ENCODE measurements at regions not wholly inside any gene's neighbourhood (a gene's known extent, or its start where the extent isn't known, plus 50 kb on each side); places are given as distances from the start of the nearest gene placed in this dataset.

DNA sequence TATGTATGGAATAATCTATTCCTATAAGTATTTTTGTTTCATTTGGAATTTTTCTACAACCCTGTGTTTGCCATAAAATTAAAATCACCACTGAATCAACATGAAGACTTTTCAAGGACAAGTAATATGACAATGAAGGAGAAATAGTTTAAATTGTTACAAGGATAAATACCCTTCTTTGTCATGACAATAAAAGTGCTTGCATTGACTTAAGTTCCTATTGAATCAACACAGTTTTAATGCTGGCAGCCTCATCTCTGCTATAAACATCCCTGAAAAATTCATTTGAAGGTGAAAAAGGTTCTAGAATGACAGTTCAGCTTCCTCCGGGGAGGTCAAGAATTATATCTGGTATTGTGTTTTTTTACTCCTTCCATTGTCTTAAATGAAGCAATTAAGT, 1105.1 kb upstream of the CDH9 start:
- Histone ChIP-seq H3K9me3 (no peaks in the 10 kb centered on the region), H3K27ac (no peak overlapping the region), H3K4me3 (no peak overlapping the region), H3K4me1 (ENCODE audit: control insufficient read depth in 1 of 2, low read depth in 2 of 2) (no peaks in the 10 kb centered on the region), H3K27me3 (replicated peaks; ENCODE audit: insufficient read depth) (no peaks in the 10 kb centered on the region), H3K36me3 (no peaks in the 10 kb centered on the region)
- DNase-seq (ENCODE audit: low spot score), result no peak
- TF ChIP-seq, protein P1, sequence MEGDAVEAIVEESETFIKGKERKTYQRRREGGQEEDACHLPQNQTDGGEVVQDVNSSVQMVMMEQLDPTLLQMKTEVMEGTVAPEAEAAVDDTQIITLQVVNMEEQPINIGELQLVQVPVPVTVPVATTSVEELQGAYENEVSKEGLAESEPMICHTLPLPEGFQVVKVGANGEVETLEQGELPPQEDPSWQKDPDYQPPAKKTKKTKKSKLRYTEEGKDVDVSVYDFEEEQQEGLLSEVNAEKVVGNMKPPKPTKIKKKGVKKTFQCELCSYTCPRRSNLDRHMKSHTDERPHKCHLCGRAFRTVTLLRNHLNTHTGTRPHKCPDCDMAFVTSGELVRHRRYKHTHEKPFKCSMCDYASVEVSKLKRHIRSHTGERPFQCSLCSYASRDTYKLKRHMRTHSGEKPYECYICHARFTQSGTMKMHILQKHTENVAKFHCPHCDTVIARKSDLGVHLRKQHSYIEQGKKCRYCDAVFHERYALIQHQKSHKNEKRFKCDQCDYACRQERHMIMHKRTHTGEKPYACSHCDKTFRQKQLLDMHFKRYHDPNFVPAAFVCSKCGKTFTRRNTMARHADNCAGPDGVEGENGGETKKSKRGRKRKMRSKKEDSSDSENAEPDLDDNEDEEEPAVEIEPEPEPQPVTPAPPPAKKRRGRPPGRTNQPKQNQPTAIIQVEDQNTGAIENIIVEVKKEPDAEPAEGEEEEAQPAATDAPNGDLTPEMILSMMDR (IDR thresholded peaks at IDR 0.05), result no peak
- no peak for ATAC-seq (ENCODE audit: insufficient number of reproducible peaks, low FRiP score, low read depth)

DNA sequence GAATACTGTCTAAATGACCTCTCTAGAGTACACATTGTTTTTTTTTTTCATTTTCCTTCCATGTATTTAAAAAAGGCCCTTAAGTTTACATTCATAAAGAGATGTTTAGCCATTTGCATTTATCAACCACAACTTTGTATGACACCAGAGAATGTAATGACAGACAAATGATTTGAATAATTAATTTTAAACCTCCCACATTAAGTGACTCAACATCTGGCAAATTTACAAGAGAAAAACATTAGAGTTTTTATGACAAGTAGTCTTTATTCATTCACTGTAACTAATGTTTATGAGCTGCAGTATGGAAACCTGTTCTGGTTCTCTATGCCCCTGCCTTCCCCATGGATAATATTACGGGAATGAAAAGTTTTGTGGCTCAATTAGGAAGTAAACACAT, 1093.8 kb upstream of the CDH9 start:
- no peaks in the 10 kb centered on the region for H3K36me3 ChIP-seq

GRCh38 chr5:28117691-28118090, 1079.3 kb upstream of the CDH9 start:
- ATAC-seq (ENCODE audit: insufficient number of reproducible peaks, low FRiP score, low read depth), result no peak
- H3K4me1 ChIP-seq (ENCODE audit: control insufficient read depth in 1 of 2, low read depth in 2 of 2), result no peaks in the 10 kb centered on the region
- no peak for DNase-seq (ENCODE audit: low spot score)
- H3K9me3 ChIP-seq, result no peaks in the 10 kb centered on the region
- H3K27ac ChIP-seq, result no peak overlapping the region
- TF ChIP-seq, protein P1 (IDR thresholded peaks at IDR 0.05), result no peak
- H3K27me3 ChIP-seq (replicated peaks; ENCODE audit: insufficient read depth), result no peaks in the 10 kb centered on the region
- H3K4me3 ChIP-seq, result no peak overlapping the region
- no peaks in the 10 kb centered on the region for H3K36me3 ChIP-seq

More for the DNA sequence above, 1093.8 kb upstream of the CDH9 start:
- Histone ChIP-seq H3K4me1 (ENCODE audit: control insufficient read depth in 1 of 2, low read depth in 2 of 2) (no peaks in the 10 kb centered on the region), H3K27ac (no peak overlapping the region), H3K4me3 (no peak overlapping the region), H3K27me3 (replicated peaks; ENCODE audit: insufficient read depth) (no peaks in the 10 kb centered on the region), H3K9me3 (no peaks in the 10 kb centered on the region)
- ATAC-seq (ENCODE audit: insufficient number of reproducible peaks, low FRiP score, low read depth) (no peak), DNase-seq (ENCODE audit: low spot score) (no peak)
- TF ChIP-seq, protein P1 (IDR thresholded peaks at IDR 0.05), result no peak

DNA sequence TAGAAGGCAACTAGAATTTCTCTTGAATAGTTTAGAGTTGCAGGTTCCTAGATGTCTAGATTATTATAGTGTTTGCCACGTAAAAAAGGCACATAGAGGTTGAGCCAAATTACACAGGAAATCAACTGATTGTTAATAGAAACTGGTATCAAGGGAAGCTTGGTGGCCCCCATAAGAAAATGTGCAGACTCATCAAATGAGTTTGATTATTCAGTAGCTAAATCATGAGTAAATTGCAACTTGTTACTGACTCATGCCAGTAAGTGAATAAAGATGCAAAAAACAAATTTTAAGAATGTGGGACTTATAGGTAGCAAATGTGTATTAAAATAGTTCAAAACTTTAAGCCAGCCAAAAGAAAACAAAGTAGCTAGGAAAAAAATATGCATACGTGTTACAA, 1078.9 kb upstream of the CDH9 start:
- no peak for DNase-seq (ENCODE audit: low spot score)
- Histone ChIP-seq H3K4me3 (no peak overlapping the region), H3K27me3 (replicated peaks; ENCODE audit: insufficient read depth) (no peaks in the 10 kb centered on the region), H3K4me1 (ENCODE audit: control insufficient read depth in 1 of 2, low read depth in 2 of 2) (no peaks in the 10 kb centered on the region), H3K36me3 (no peaks in the 10 kb centered on the region), H3K27ac (no peak overlapping the region), H3K9me3 (no peaks in the 10 kb centered on the region)
- no peak for ATAC-seq (ENCODE audit: insufficient number of reproducible peaks, low FRiP score, low read depth)
- TF ChIP-seq, protein P1 (IDR thresholded peaks at IDR 0.05), result no peak

DNA sequence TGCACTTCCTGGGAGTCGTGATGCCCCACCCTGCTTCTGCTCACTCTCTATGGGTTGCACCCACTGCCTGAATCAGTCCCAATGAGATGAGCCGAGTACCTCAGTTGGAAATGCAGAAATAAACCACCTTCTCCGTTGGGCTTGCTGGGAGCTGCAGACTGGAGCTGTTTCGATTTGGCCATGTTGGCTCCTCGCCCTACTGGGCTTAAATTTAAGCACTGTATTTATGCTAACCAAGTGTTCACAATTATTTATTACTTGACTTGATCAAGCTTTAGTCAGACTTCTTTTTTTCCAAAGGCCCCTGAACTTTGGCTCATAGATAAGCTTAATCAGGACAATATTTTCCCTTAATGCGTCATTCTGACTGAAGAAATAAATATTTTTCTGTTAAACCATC, 1072.4 kb upstream of the CDH9 start:
- no peak for ATAC-seq (ENCODE audit: insufficient number of reproducible peaks, low FRiP score, low read depth)

More for the DNA sequence above, 1072.4 kb upstream of the CDH9 start:
- Histone ChIP-seq H3K4me3 (no peak overlapping the region), H3K27me3 (replicated peaks; ENCODE audit: insufficient read depth) (no peaks in the 10 kb centered on the region), H3K27ac (no peak overlapping the region), H3K4me1 (ENCODE audit: control insufficient read depth in 1 of 2, low read depth in 2 of 2) (no peaks in the 10 kb centered on the region), H3K36me3 (no peaks in the 10 kb centered on the region), H3K9me3 (no peaks in the 10 kb centered on the region)
- TF ChIP-seq, protein P1 (IDR thresholded peaks at IDR 0.05), result no peak
- no peak for DNase-seq (ENCODE audit: low spot score)
